Keratinocyte (primary cell): ENCODE measurements at regions not wholly inside any gene's neighbourhood (a gene's known extent, or its start where the extent isn't known, plus 50 kb on each side); places are given as distances from the start of the nearest gene placed in this dataset.

Experiments used
- DNase-seq: peaks from one replicate; pipeline ENCODE4 v3.0.0-alpha.2; 2011; ENCODE audit warnings: low read depth, missing footprints, low spot score
- FAIRE-seq: peaks from 2 replicates; lab custom pipeline; 2011; peaks lifted over from hg19 to GRCh38; lab: Jason Lieb, UNC
- H2AFZ ChIP-seq: 2 replicates; pipeline ENCODE4 v1.6.0; 2012; ENCODE audit warnings: low read length, control low read depth, inconsistent platforms; ENCODE audit not compliant: control insufficient read depth
- H3K27ac ChIP-seq: 2 replicates; pipeline ENCODE4 v1.5.1; 2011; ENCODE audit warnings: low read length; ENCODE audit not compliant: control insufficient read depth, insufficient read depth
- H3K27me3 ChIP-seq: 3 replicates; pipeline ENCODE4 v1.6.0; 2011; ENCODE audit warnings: low read length; ENCODE audit not compliant: control insufficient read depth, insufficient read depth; ENCODE audit errors: extremely low read depth
- H3K36me3 ChIP-seq, 2 experiments: 2 replicates in 1 of 2; 3 replicates in 1 of 2; pipeline ENCODE4 v1.5.1; 2011; ENCODE audit warnings: low read length in 2 of 2, mild to moderate bottlenecking in 1 of 2; ENCODE audit not compliant: control insufficient read depth in 2 of 2, insufficient read depth in 2 of 2; ENCODE audit errors: extremely low read depth in 1 of 2
- H3K4me1 ChIP-seq: 3 replicates; pipeline ENCODE4 v1.5.1; 2011; ENCODE audit warnings: low read length; ENCODE audit not compliant: control insufficient read depth, insufficient read depth; ENCODE audit errors: extremely low read depth
- H3K4me2 ChIP-seq: 3 replicates; pipeline ENCODE4 v1.6.0; 2011; ENCODE audit warnings: low read depth, low read length; ENCODE audit not compliant: control insufficient read depth, insufficient read depth; ENCODE audit errors: extremely low read depth
- H3K4me3 ChIP-seq, 3 experiments: fragments of 200-600 bp in 1 of 3; sonication (generic) in 1 of 3; 2 replicates in 2 of 3; 3 replicates in 1 of 3; pipeline ENCODE4 v1.5.1; 2011 to 2016; ENCODE audit warnings: low read length in 3 of 3, mild to moderate bottlenecking in 3 of 3, control low read depth in 2 of 3, inconsistent platforms in 1 of 3, low read depth in 1 of 3, mixed read lengths in 1 of 3, mixed run types in 1 of 3, moderate library complexity in 1 of 3; ENCODE audit not compliant: control insufficient read depth in 2 of 3, insufficient read depth in 2 of 3; ENCODE audit errors: extremely low read depth in 1 of 3
- H3K79me2 ChIP-seq: 2 replicates; pipeline ENCODE4 v1.6.0; 2012; ENCODE audit warnings: low read length; ENCODE audit not compliant: control insufficient read depth, insufficient read depth
- H3K9ac ChIP-seq: 3 replicates; pipeline ENCODE4 v1.6.0; 2011; ENCODE audit warnings: low read length; ENCODE audit not compliant: control insufficient read depth, insufficient read depth; ENCODE audit errors: extremely low read depth
- H3K9me1 ChIP-seq: 3 replicates; pipeline ENCODE4 v1.6.0; 2011; ENCODE audit warnings: low read length; ENCODE audit not compliant: control insufficient read depth, insufficient read depth; ENCODE audit errors: extremely low read depth
- H3K9me3 ChIP-seq: 2 replicates; pipeline ENCODE4 v1.5.1; 2012; ENCODE audit warnings: low read depth, low read length; ENCODE audit not compliant: control insufficient read depth
- H4K20me1 ChIP-seq: 3 replicates; pipeline ENCODE4 v1.6.0; 2011; ENCODE audit warnings: low read length; ENCODE audit not compliant: control insufficient read depth, insufficient read depth; ENCODE audit errors: extremely low read depth
- CTCF ChIP-seq, 3 experiments: IDR thresholded peaks in 1 of 3; conservative IDR thresholded peaks in 1 of 3; optimal IDR thresholded peaks in 1 of 3; 2 replicates in 2 of 3; 3 replicates in 1 of 3; pipeline versions ENCODE3 to v1.5.1; 2011; ENCODE audit warnings: low read length in 3 of 3, mild to moderate bottlenecking in 3 of 3, moderate library complexity in 2 of 3, control low read depth in 1 of 3, inconsistent platforms in 1 of 3; ENCODE audit not compliant: insufficient read depth in 2 of 3; ENCODE audit errors: extremely low read depth in 1 of 3
- EZH2 ChIP-seq: IDR thresholded peaks from one replicate; pipeline ENCODE4 v1.6.1; 2012; ENCODE audit warnings: inconsistent platforms, mild to moderate bottlenecking, low read length, moderate library complexity
- dilution Hi-C: fragments of 300-500 bp; cut with MboI; formaldehyde crosslinking; loops from one replicate; pipeline ENCODE4 v1.7.0; 2020; ENCODE audit warnings: low sequenced_read_pairs; ENCODE audit not compliant: extremely low pct_ligation_motif_present

GRCh38 chr6:105985816-105986632 lies 100.1 kb upstream of the PRDM1 start:
- Histone ChIP-seq H3K36me3 (no peaks in the 10 kb centered on the region), H3K27me3 (no peaks in the 10 kb centered on the region), H2AFZ (peak overlapping the region; percentile 49), H3K9ac (no peak overlapping the region), H3K79me2 (no peaks in the 10 kb centered on the region), H3K9me1 (no peaks in the 10 kb centered on the region), H3K4me3 (no peak overlapping the region), H3K9me3 (no peaks in the 10 kb centered on the region), H3K4me1 (peaks cover 21% of the 10 kb centered on the region), H4K20me1 (no peaks in the 10 kb centered on the region), H3K4me2 (no peak overlapping the region), H3K27ac (no peak overlapping the region)
- no peak for FAIRE-seq
- no peak for DNase-seq
- dilution Hi-C loops: no loop called here
- no peak for TF ChIP-seq CTCF (optimal IDR thresholded peaks at IDR 0.05 in 1 of 3, IDR thresholded peaks at IDR 0.05 in 1 of 3, conservative IDR thresholded peaks at IDR 0.05 in 1 of 3; ENCODE audit: extremely low read depth in 1 of 3, insufficient read depth in 2 of 3, low read length in 3 of 3)

DNA sequence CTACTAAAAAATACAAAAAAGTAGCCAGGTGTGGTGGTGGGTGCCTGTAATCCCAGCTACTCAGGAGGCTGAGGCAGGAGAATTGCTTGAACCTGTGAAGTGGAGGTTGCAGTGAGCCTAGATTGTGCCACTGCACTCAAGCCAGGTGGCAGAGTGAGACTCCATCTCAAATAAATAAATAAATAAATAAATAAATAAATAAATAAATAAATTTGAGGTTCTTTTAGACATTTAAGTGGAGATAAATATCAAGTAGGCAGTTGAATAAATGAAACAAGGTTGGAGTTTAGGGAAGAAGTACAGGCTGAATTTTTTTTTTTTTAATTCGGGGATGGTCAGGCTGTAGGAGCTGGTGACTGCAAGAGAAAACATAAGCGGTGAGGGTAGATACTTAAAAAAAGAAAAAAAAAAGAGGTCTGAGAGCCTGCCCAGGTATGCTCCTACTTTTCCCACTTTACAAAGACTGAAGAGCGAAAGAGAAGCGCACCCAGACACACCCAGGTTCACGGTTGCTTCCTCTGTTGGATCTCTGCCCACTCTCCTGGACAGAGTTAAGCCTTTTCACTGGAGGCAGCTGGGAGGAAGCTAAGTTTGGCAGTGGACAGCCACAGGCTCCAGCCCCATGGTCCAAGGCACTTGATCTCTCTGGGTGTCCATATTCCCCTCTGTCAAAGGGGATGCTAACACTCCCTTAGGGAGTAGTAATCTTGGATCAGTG lies 100.9 kb upstream of the PRDM1 start:
- no peak for TF ChIP-seq CTCF (optimal IDR thresholded peaks at IDR 0.05 in 1 of 3, IDR thresholded peaks at IDR 0.05 in 1 of 3, conservative IDR thresholded peaks at IDR 0.05 in 1 of 3; ENCODE audit: extremely low read depth in 1 of 3, insufficient read depth in 2 of 3, low read length in 3 of 3)
- TF ChIP-seq EZH2: no peak
- peak; percentile 43 for FAIRE-seq
- Histone ChIP-seq H4K20me1 (no peaks in the 10 kb centered on the region), H3K9ac (no peak overlapping the region), H3K9me3 (no peaks in the 10 kb centered on the region), H3K27ac (no peak overlapping the region), H3K79me2 (no peaks in the 10 kb centered on the region), H3K4me2 (no peak overlapping the region), H3K4me3 (no peak overlapping the region), H3K27me3 (no peaks in the 10 kb centered on the region), H3K36me3 (no peaks in the 10 kb centered on the region), H2AFZ (peak overlapping the region; percentile 49), H3K9me1 (no peaks in the 10 kb centered on the region), H3K4me1 (peaks cover 14% of the 10 kb centered on the region)
- dilution Hi-C loops: no loop called here
- no peak for DNase-seq
